ENCODE measurements at regions not wholly inside any gene's neighbourhood (a gene's known extent, or its start where the extent isn't known, plus 50 kb on each side); places are given as distances from the start of the nearest gene placed in this dataset.

- Histone ChIP-seq H3K4me1 (ENCODE audit: control insufficient read depth, insufficient read depth, low read length) (peaks cover 5% of the 10 kb centered on the region; the same call in 1 of the 2 replicates), H3K27ac (ENCODE audit: low read depth, low read length) (no peak overlapping the region), H3K27me3 (ENCODE audit: control insufficient read depth, insufficient read depth, low read length) (no peaks in the 10 kb centered on the region), H3K36me3 (ENCODE audit: control insufficient read depth, insufficient read depth, low read length) (no peaks in the 10 kb centered on the region), H3K9me3 (ENCODE audit: control insufficient read depth, insufficient read depth, low read depth, low read length) (no peaks in the 10 kb centered on the region), H3K9ac (ENCODE audit: low read length) (no peak overlapping the region), H3K4me3 (ENCODE audit: low read depth, low read length) (no peak overlapping the region)
Observed at GRCh38 chr10:61294131-61294530, 159.1 kb downstream of the TMEM26 start.

GRCh38 chr10:61289813-61290212 is 163.4 kb downstream of the TMEM26 start:
- Histone ChIP-seq H3K4me3 (ENCODE audit: low read depth, low read length) (no peak overlapping the region), H3K9me3 (ENCODE audit: control insufficient read depth, insufficient read depth, low read depth, low read length) (no peaks in the 10 kb centered on the region), H3K27ac (ENCODE audit: low read depth, low read length) (no peak overlapping the region), H3K9ac (ENCODE audit: low read length) (no peak overlapping the region), H3K36me3 (ENCODE audit: control insufficient read depth, insufficient read depth, low read length) (no peaks in the 10 kb centered on the region), H3K27me3 (ENCODE audit: control insufficient read depth, insufficient read depth, low read length) (no peaks in the 10 kb centered on the region), H3K4me1 (ENCODE audit: control insufficient read depth, insufficient read depth, low read length) (peaks cover 5% of the 10 kb centered on the region; the same call in 1 of the 2 replicates)

- Histone ChIP-seq H3K4me1 (ENCODE audit: control insufficient read depth, insufficient read depth, low read length) (no peaks in the 10 kb centered on the region), H3K9ac (ENCODE audit: low read length) (no peak overlapping the region), H3K27me3 (ENCODE audit: control insufficient read depth, insufficient read depth, low read length) (no peaks in the 10 kb centered on the region), H3K36me3 (ENCODE audit: control insufficient read depth, insufficient read depth, low read length) (no peaks in the 10 kb centered on the region), H3K27ac (ENCODE audit: low read depth, low read length) (no peak overlapping the region), H3K4me3 (ENCODE audit: low read depth, low read length) (no peak overlapping the region), H3K9me3 (ENCODE audit: control insufficient read depth, insufficient read depth, low read depth, low read length) (no peaks in the 10 kb centered on the region)
Observed at GRCh38 chr10:61286686-61287085, 166.5 kb downstream of the TMEM26 start.

- no peak overlapping the region for H3K4me3 ChIP-seq (ENCODE audit: low read depth, low read length)
- no peaks in the 10 kb centered on the region for H3K9me3 ChIP-seq (ENCODE audit: control insufficient read depth, insufficient read depth, low read depth, low read length)
- H3K36me3 ChIP-seq (ENCODE audit: control insufficient read depth, insufficient read depth, low read length) = no peaks in the 10 kb centered on the region
- H3K27me3 ChIP-seq (ENCODE audit: control insufficient read depth, insufficient read depth, low read length) = no peaks in the 10 kb centered on the region
- H3K4me1 ChIP-seq (ENCODE audit: control insufficient read depth, insufficient read depth, low read length) = no peaks in the 10 kb centered on the region
- no peak overlapping the region for H3K9ac ChIP-seq (ENCODE audit: low read length)
- no peak overlapping the region for H3K27ac ChIP-seq (ENCODE audit: low read depth, low read length)
Observed at GRCh38 chr10:61285749-61286148, 167.4 kb downstream of the TMEM26 start.

GRCh38 chr10:61284222-61284890 is 168.8 kb downstream of the TMEM26 start:
- Histone ChIP-seq H3K27ac (ENCODE audit: low read depth, low read length) (no peak overlapping the region), H3K9ac (ENCODE audit: low read length) (no peak overlapping the region), H3K36me3 (ENCODE audit: control insufficient read depth, insufficient read depth, low read length) (no peaks in the 10 kb centered on the region), H3K27me3 (ENCODE audit: control insufficient read depth, insufficient read depth, low read length) (no peaks in the 10 kb centered on the region), H3K4me3 (ENCODE audit: low read depth, low read length) (no peak overlapping the region), H3K9me3 (ENCODE audit: control insufficient read depth, insufficient read depth, low read depth, low read length) (no peaks in the 10 kb centered on the region), H3K4me1 (ENCODE audit: control insufficient read depth, insufficient read depth, low read length) (no peaks in the 10 kb centered on the region)

- H3K4me1 ChIP-seq (ENCODE audit: control insufficient read depth, insufficient read depth, low read length) = no peaks in the 10 kb centered on the region
- H3K27ac ChIP-seq (ENCODE audit: low read depth, low read length) = no peak overlapping the region
- H3K9ac ChIP-seq (ENCODE audit: low read length) = no peak overlapping the region
- H3K9me3 ChIP-seq (ENCODE audit: control insufficient read depth, insufficient read depth, low read depth, low read length) = no peaks in the 10 kb centered on the region
- no peak overlapping the region for H3K4me3 ChIP-seq (ENCODE audit: low read depth, low read length)
- no peaks in the 10 kb centered on the region for H3K36me3 ChIP-seq (ENCODE audit: control insufficient read depth, insufficient read depth, low read length)
- H3K27me3 ChIP-seq (ENCODE audit: control insufficient read depth, insufficient read depth, low read length) = no peaks in the 10 kb centered on the region
Observed at GRCh38 chr10:61283481-61284221, 169.5 kb downstream of the TMEM26 start.

GRCh38 chr10:61283066-61283465 is 170.1 kb downstream of the TMEM26 start:
- no peak overlapping the region for H3K9ac ChIP-seq (ENCODE audit: low read length)
- no peaks in the 10 kb centered on the region for H3K27me3 ChIP-seq (ENCODE audit: control insufficient read depth, insufficient read depth, low read length)
- no peaks in the 10 kb centered on the region for H3K36me3 ChIP-seq (ENCODE audit: control insufficient read depth, insufficient read depth, low read length)
- H3K4me3 ChIP-seq (ENCODE audit: low read depth, low read length) = no peak overlapping the region
- no peaks in the 10 kb centered on the region for H3K9me3 ChIP-seq (ENCODE audit: control insufficient read depth, insufficient read depth, low read depth, low read length)
- no peak overlapping the region for H3K27ac ChIP-seq (ENCODE audit: low read depth, low read length)
- no peaks in the 10 kb centered on the region for H3K4me1 ChIP-seq (ENCODE audit: control insufficient read depth, insufficient read depth, low read length)

- no peaks in the 10 kb centered on the region for H3K9me3 ChIP-seq (ENCODE audit: control insufficient read depth, insufficient read depth, low read depth, low read length)
- H3K9ac ChIP-seq (ENCODE audit: low read length) = no peak overlapping the region
- no peaks in the 10 kb centered on the region for H3K27me3 ChIP-seq (ENCODE audit: control insufficient read depth, insufficient read depth, low read length)
- H3K4me3 ChIP-seq (ENCODE audit: low read depth, low read length) = no peak overlapping the region
- H3K4me1 ChIP-seq (ENCODE audit: control insufficient read depth, insufficient read depth, low read length) = no peaks in the 10 kb centered on the region
- no peaks in the 10 kb centered on the region for H3K36me3 ChIP-seq (ENCODE audit: control insufficient read depth, insufficient read depth, low read length)
- H3K27ac ChIP-seq (ENCODE audit: low read depth, low read length) = no peak overlapping the region
Observed at GRCh38 chr10:61280303-61280702, 172.9 kb downstream of the TMEM26 start.

- Histone ChIP-seq H3K4me3 (ENCODE audit: low read depth, low read length) (no peak overlapping the region), H3K27me3 (ENCODE audit: control insufficient read depth, insufficient read depth, low read length) (no peaks in the 10 kb centered on the region), H3K4me1 (ENCODE audit: control insufficient read depth, insufficient read depth, low read length) (no peaks in the 10 kb centered on the region), H3K27ac (ENCODE audit: low read depth, low read length) (no peak overlapping the region), H3K9me3 (ENCODE audit: control insufficient read depth, insufficient read depth, low read depth, low read length) (no peaks in the 10 kb centered on the region), H3K9ac (ENCODE audit: low read length) (no peak overlapping the region), H3K36me3 (ENCODE audit: control insufficient read depth, insufficient read depth, low read length) (no peaks in the 10 kb centered on the region)
Observed at GRCh38 chr10:61279400-61279799, 173.8 kb downstream of the TMEM26 start.

GRCh38 chr10:61278556-61278955 is 174.6 kb downstream of the TMEM26 start:
- H3K4me1 ChIP-seq (ENCODE audit: control insufficient read depth, insufficient read depth, low read length) = no peaks in the 10 kb centered on the region
- H3K27me3 ChIP-seq (ENCODE audit: control insufficient read depth, insufficient read depth, low read length) = no peaks in the 10 kb centered on the region
- no peaks in the 10 kb centered on the region for H3K9me3 ChIP-seq (ENCODE audit: control insufficient read depth, insufficient read depth, low read depth, low read length)
- no peaks in the 10 kb centered on the region for H3K36me3 ChIP-seq (ENCODE audit: control insufficient read depth, insufficient read depth, low read length)
- H3K9ac ChIP-seq (ENCODE audit: low read length) = no peak overlapping the region
- H3K27ac ChIP-seq (ENCODE audit: low read depth, low read length) = no peak overlapping the region
- H3K4me3 ChIP-seq (ENCODE audit: low read depth, low read length) = no peak overlapping the region

GRCh38 chr10:61272781-61273180 is 180.4 kb downstream of the TMEM26 start:
- no peak overlapping the region for H3K9ac ChIP-seq (ENCODE audit: low read length)
- no peak overlapping the region for H3K4me3 ChIP-seq (ENCODE audit: low read depth, low read length)
- H3K9me3 ChIP-seq (ENCODE audit: control insufficient read depth, insufficient read depth, low read depth, low read length) = no peaks in the 10 kb centered on the region
- no peaks in the 10 kb centered on the region for H3K36me3 ChIP-seq (ENCODE audit: control insufficient read depth, insufficient read depth, low read length)
- H3K4me1 ChIP-seq (ENCODE audit: control insufficient read depth, insufficient read depth, low read length) = no peaks in the 10 kb centered on the region
- H3K27me3 ChIP-seq (ENCODE audit: control insufficient read depth, insufficient read depth, low read length) = no peaks in the 10 kb centered on the region
- H3K27ac ChIP-seq (ENCODE audit: low read depth, low read length) = no peak overlapping the region
